HepG2 (cell line): ENCODE measurements at regions not wholly inside any gene's neighbourhood (a gene's known extent, or its start where the extent isn't known, plus 50 kb on each side); places are given as distances from the start of the nearest gene placed in this dataset.

ENCODE experiments used
- ATAC-seq: fragments of 200-7000 bp; cut with Tn5 transposase; 3 replicates; pipeline ENCODE4 v1.9.1; 2020; ENCODE audit warnings: mild to moderate bottlenecking, moderate library complexity
- BruUV-seq: library from RNA; stranded (reverse); fragments of 400-500 nt; replicated peaks from 2 replicates; lab custom pipeline; 2021; lab: Mats Ljungman, UMichigan
- CTCF ChIA-PET: fragments of 300-600 bp; formaldehyde crosslinking; extraction: SDS; loops from one replicate; lab custom pipeline; 2021; ENCODE audit warnings: low total read pairs, inconsistent platforms, low intra/inter-chr PET ratio; lab: Yijun Ruan, JAX
- POLR2A ChIA-PET: fragments of 350-600 bp; sonication (Branson Sonifier 250); formaldehyde crosslinking; loops from one replicate; lab custom pipeline; 2020; ENCODE audit warnings: antibody characterized with exemption, inconsistent platforms; lab: Yijun Ruan, JAX
- DNase-seq: peaks from one replicate; pipeline ENCODE4 v3.0.0-alpha.2; 2015; ENCODE audit warnings: low spot score
- FAIRE-seq: peaks from 3 replicates; lab custom pipeline; 2011; peaks lifted over from hg19 to GRCh38; lab: Jason Lieb, UNC
- H2AFZ ChIP-seq: one replicate; pipeline ENCODE4 v1.6.1; 2011; ENCODE audit warnings: low read length, inconsistent platforms
- H3K27ac ChIP-seq: fragments of 300-600 bp; 3 replicates; pipeline ENCODE4 v1.8.0; 2011; ENCODE audit warnings: mixed run types, mild to moderate bottlenecking, mixed read lengths, low read length, inconsistent platforms; ENCODE audit not compliant: insufficient read depth; ENCODE audit errors: extremely low read length
- H3K27me3 ChIP-seq, 2 experiments: fragments of 200-600 bp in 1 of 2; 2 replicates in 1 of 2; 3 replicates in 1 of 2; pipeline versions ENCODE4 v1.6.0 to v1.8.0; 2011; ENCODE audit warnings: low read length in 2 of 2, mild to moderate bottlenecking in 2 of 2, moderate library complexity in 2 of 2, inconsistent platforms in 1 of 2; ENCODE audit not compliant: insufficient read depth in 2 of 2, control insufficient read depth in 1 of 2
- H3K36me3 ChIP-seq, 2 experiments: fragments of 200-600 bp in 1 of 2; replicated peaks in 1 of 2; 2 replicates in 1 of 2; 3 replicates in 1 of 2; pipeline versions ENCODE4 v1.5.1 to v1.8.0; 2011; ENCODE audit warnings: low read length in 2 of 2, inconsistent platforms in 1 of 2; ENCODE audit not compliant: insufficient read depth in 2 of 2, control insufficient read depth in 1 of 2
- H3K4me1 ChIP-seq: 2 replicates; pipeline ENCODE4 v1.5.1; 2012; ENCODE audit warnings: low read length, inconsistent platforms; ENCODE audit not compliant: insufficient read depth
- H3K4me2 ChIP-seq: 2 replicates; pipeline ENCODE4 v1.6.0; 2011; ENCODE audit warnings: low read depth, low read length, inconsistent platforms
- H3K4me3 ChIP-seq, 3 experiments: fragments of 200-600 bp in 1 of 3; sonication (generic), shearing (Covaris generic) in 1 of 3; replicated peaks in 1 of 3; 2 replicates each; pipeline ENCODE4 v1.5.1; 2011 to 2016; ENCODE audit warnings: low read length in 3 of 3, inconsistent platforms in 2 of 3, low read depth in 2 of 3, mild to moderate bottlenecking in 2 of 3, control low read depth in 1 of 3, mixed read lengths in 1 of 3; ENCODE audit not compliant: insufficient read depth in 1 of 3
- H3K79me2 ChIP-seq: one replicate; pipeline ENCODE4 v1.6.1; 2011; ENCODE audit warnings: low read length, inconsistent platforms; ENCODE audit not compliant: insufficient read depth
- H3K9ac ChIP-seq: 2 replicates; pipeline ENCODE4 v1.6.0; 2011; ENCODE audit warnings: mild to moderate bottlenecking, low read depth, low read length, inconsistent platforms; ENCODE audit not compliant: insufficient read depth
- H3K9me3 ChIP-seq: 2 replicates; pipeline ENCODE4 v1.5.1; 2012; ENCODE audit warnings: mild to moderate bottlenecking, low read length
- H4K20me1 ChIP-seq: 2 replicates; pipeline ENCODE4 v1.6.0; 2011; ENCODE audit warnings: inconsistent platforms, mild to moderate bottlenecking, low read length, moderate library complexity; ENCODE audit not compliant: insufficient read depth
- ATF1 ChIP-seq: IDR thresholded peaks from 2 replicates; pipeline ENCODE4 v1.6.1; 2016; ENCODE audit warnings: mild to moderate bottlenecking, control low read depth
- BCL6 ChIP-seq: IDR thresholded peaks from 2 replicates; pipeline ENCODE4 v1.6.1; 2016; ENCODE audit warnings: missing genetic modification reagents, missing compliant biosample characterization
- ERF ChIP-seq: IDR thresholded peaks from 2 replicates; pipeline ENCODE4 v1.6.1; 2018; ENCODE audit warnings: missing biosample characterization, missing genetic modification reagents
- FOXP1 ChIP-seq, 2 experiments: fragments of 450-650 bp in 1 of 2; IDR thresholded peaks; 2 replicates each; pipeline ENCODE4 v1.6.1; 2017 to 2018; ENCODE audit warnings: antibody characterized with exemption in 1 of 2
- HDAC1 ChIP-seq: sonication (generic); formaldehyde crosslinking; IDR thresholded peaks from 2 replicates; pipeline ENCODE4 v1.5.1; 2020; ENCODE audit warnings: mild to moderate bottlenecking, missing genetic modification reagents
- NR2F1 ChIP-seq, 2 experiments: fragments of 450-650 bp in 1 of 2; formaldehyde crosslinking in 1 of 2; IDR thresholded peaks; 2 replicates each; pipeline versions ENCODE4 v1.5.0 to v1.6.1; 2016 to 2020; ENCODE audit warnings: mild to moderate bottlenecking in 1 of 2, missing compliant biosample characterization in 1 of 2, missing genetic modification reagents in 1 of 2, moderate library complexity in 1 of 2
- PBX3 ChIP-seq: sonication (generic); formaldehyde crosslinking; IDR thresholded peaks from 2 replicates; pipeline ENCODE4 v1.8.1; 2023; ENCODE audit warnings: missing genetic modification reagents, inconsistent platforms, borderline replicate concordance
- ZNF207 ChIP-seq: fragments of 450-650 bp; IDR thresholded peaks from 2 replicates; pipeline ENCODE4 v1.6.1; 2016; ENCODE audit warnings: antibody characterized with exemption, borderline replicate concordance
- ZNF572 ChIP-seq: sonication (generic); formaldehyde crosslinking; IDR thresholded peaks from 2 replicates; pipeline ENCODE4 v1.5.1; 2020; ENCODE audit warnings: mild to moderate bottlenecking, missing genetic modification reagents
- ZNF607 ChIP-seq: sonication (generic); formaldehyde crosslinking; IDR thresholded peaks from 2 replicates; pipeline ENCODE4 v1.5.1; 2020; ENCODE audit warnings: missing genetic modification reagents, mild to moderate bottlenecking, borderline replicate concordance
- ZNF75D ChIP-seq: sonication (generic); formaldehyde crosslinking; IDR thresholded peaks from 2 replicates; pipeline ENCODE4 v1.8.1; 2023; ENCODE audit warnings: missing genetic modification reagents, mild to moderate bottlenecking, borderline replicate concordance
- ZNF883 ChIP-seq: sonication (generic); formaldehyde crosslinking; IDR thresholded peaks from 2 replicates; pipeline ENCODE4 v1.5.1; 2020; ENCODE audit warnings: mild to moderate bottlenecking, missing genetic modification reagents; ENCODE audit errors: not compliant biosample characterization
- WGBS: methylation state at CpG from one replicate; pipeline ENCODE4 v1.1.6; 2017; ENCODE audit warnings: low lambda C conversion rate; 5-methylcytosine and 5-hydroxymethylcytosine counted together
- in situ Hi-C: cut with HindIII; loops from 2 replicates; pipeline ENCODE4 v1.10.0; 2017; ENCODE audit warnings: low pct_unique_long_range_greater_than_20kb; ENCODE audit not compliant: extremely low pct_ligation_motif_present
- intact Hi-C: fragments of 100-400 bp; cut with micrococcal nuclease; formaldehyde crosslinking; loops from one replicate; pipeline ENCODE4 v1.10.0; 2022; ENCODE audit not compliant: unreplicated experiment
- TF ChIP-seq, protein P1 (sequence below): sonication (generic); formaldehyde crosslinking; IDR thresholded peaks from 2 replicates; pipeline ENCODE4 v1.4.0; 2020; ENCODE audit warnings: mild to moderate bottlenecking, low read depth, missing genetic modification reagents
- TF ChIP-seq, protein P2 (sequence below): sonication (generic); formaldehyde crosslinking; IDR thresholded peaks from 2 replicates; pipeline ENCODE4 v1.4.0; 2020; ENCODE audit warnings: missing genetic modification reagents, borderline replicate concordance
- TF ChIP-seq, protein P3 (sequence below): IDR thresholded peaks from 2 replicates; pipeline ENCODE4 v1.6.1; 2016; ENCODE audit warnings: low read depth, control low read depth

DNA sequence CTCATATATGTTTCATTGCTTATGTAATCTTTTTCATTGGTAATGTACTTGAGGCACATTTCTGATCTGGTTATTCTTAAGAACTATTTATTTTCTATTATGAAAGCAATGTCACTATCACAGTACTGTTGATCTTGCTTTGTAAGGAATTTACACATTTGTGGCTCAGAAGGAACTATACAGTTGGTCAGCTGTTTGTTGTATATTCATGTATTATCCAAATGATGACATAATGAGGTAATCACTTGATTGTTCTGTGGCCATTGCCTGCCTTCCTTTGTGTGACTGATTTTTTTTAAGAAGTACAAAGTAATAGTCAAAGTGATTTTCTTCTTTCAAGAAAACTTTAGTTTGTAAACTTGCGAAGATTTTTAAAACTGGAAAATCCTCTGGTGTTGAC, 399.9 kb downstream of the TMEM161B start (continued):
- TF ChIP-seq, protein P1, sequence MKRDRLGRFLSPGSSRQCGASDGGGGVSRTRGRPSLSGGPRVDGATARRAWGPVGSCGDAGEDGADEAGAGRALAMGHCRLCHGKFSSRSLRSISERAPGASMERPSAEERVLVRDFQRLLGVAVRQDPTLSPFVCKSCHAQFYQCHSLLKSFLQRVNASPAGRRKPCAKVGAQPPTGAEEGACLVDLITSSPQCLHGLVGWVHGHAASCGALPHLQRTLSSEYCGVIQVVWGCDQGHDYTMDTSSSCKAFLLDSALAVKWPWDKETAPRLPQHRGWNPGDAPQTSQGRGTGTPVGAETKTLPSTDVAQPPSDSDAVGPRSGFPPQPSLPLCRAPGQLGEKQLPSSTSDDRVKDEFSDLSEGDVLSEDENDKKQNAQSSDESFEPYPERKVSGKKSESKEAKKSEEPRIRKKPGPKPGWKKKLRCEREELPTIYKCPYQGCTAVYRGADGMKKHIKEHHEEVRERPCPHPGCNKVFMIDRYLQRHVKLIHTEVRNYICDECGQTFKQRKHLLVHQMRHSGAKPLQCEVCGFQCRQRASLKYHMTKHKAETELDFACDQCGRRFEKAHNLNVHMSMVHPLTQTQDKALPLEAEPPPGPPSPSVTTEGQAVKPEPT (CRISPR knock-in tag) = no peak
- TF ChIP-seq ZNF207 (no peak), FOXP1 (IDR thresholded peaks at IDR 0.05) (no peak), FOXP1 (CRISPR knock-in tag; IDR thresholded peaks at IDR 0.05) (no peak), HDAC1 (CRISPR knock-in tag) (no peak)
- TF ChIP-seq, protein P2, sequence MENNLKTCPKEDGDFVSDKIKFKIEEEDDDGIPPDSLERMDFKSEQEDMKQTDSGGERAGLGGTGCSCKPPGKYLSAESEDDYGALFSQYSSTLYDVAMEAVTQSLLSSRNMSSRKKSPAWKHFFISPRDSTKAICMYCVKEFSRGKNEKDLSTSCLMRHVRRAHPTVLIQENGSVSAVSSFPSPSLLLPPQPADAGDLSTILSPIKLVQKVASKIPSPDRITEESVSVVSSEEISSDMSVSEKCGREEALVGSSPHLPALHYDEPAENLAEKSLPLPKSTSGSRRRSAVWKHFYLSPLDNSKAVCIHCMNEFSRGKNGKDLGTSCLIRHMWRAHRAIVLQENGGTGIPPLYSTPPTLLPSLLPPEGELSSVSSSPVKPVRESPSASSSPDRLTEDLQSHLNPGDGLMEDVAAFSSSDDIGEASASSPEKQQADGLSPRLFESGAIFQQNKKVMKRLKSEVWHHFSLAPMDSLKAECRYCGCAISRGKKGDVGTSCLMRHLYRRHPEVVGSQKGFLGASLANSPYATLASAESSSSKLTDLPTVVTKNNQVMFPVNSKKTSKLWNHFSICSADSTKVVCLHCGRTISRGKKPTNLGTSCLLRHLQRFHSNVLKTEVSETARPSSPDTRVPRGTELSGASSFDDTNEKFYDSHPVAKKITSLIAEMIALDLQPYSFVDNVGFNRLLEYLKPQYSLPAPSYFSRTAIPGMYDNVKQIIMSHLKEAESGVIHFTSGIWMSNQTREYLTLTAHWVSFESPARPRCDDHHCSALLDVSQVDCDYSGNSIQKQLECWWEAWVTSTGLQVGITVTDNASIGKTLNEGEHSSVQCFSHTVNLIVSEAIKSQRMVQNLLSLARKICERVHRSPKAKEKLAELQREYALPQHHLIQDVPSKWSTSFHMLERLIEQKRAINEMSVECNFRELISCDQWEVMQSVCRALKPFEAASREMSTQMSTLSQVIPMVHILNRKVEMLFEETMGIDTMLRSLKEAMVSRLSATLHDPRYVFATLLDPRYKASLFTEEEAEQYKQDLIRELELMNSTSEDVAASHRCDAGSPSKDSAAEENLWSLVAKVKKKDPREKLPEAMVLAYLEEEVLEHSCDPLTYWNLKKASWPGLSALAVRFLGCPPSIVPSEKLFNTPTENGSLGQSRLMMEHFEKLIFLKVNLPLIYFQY (CRISPR knock-in tag) = no peak
- TF ChIP-seq, all 625 proteins: peak for 0

DNA sequence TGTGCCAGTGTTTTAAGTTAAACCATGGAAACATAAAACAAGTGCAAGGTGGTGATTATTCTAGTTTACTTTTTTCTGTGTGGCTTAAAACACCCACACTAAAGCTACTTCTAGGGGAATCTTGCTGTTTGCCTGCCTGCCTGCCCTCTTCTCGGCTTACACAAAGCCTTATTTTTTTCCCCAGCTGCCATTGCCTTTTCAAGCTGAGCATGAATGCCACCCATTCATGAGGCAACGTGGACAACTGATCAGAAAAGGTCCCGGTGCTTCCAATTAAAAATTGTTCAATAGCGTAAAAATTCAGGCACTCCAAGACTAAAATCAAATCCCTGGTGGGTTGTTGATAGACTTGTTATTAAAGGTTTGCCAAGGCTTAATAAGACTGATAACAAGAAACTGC, 401.4 kb downstream of the TMEM161B start:
- ChIA-PET POLR2A (no interaction called here), CTCF (no interaction called here)
- no peak overlapping the region for H2AFZ ChIP-seq
- intact Hi-C loops (no loop called here), in situ Hi-C loops (no loop called here)
- no peaks in the 10 kb centered on the region for H3K9me3 ChIP-seq
- no peaks in the 10 kb centered on the region for H4K20me1 ChIP-seq
- H3K27ac ChIP-seq = no peak overlapping the region
- no peak overlapping the region for H3K4me2 ChIP-seq
- no peak overlapping the region for H3K4me3 ChIP-seq
- 2% methylated on average over 4 of the region's 4 CpGs for WGBS
- H3K79me2 ChIP-seq = no peaks in the 10 kb centered on the region
- no peaks in the 10 kb centered on the region for H3K4me1 ChIP-seq
- no peaks in the 10 kb centered on the region for H3K36me3 ChIP-seq
- H3K27me3 ChIP-seq = no peaks in the 10 kb centered on the region
- DNase-seq = no peak
- ATAC-seq = no peak
- FAIRE-seq = no peak
- H3K9ac ChIP-seq = no peak overlapping the region
- no TSS peak for BruUV-seq
- TF ChIP-seq BCL6 (CRISPR knock-in tag) (no peak), NR2F1 (CRISPR knock-in tag; IDR thresholded peaks at IDR 0.05) (no peak), ZNF75D (CRISPR knock-in tag) (no peak), ZNF572 (no peak), FOXP1 (IDR thresholded peaks at IDR 0.05) (no peak), FOXP1 (CRISPR knock-in tag; IDR thresholded peaks at IDR 0.05) (no peak), ZNF607 (no peak), PBX3 (no peak), ERF (CRISPR knock-in tag) (no peak), ZNF883 (CRISPR knock-in tag) (no peak), ATF1 (CRISPR knock-in tag) (no peak)
- TF ChIP-seq, protein P3, sequence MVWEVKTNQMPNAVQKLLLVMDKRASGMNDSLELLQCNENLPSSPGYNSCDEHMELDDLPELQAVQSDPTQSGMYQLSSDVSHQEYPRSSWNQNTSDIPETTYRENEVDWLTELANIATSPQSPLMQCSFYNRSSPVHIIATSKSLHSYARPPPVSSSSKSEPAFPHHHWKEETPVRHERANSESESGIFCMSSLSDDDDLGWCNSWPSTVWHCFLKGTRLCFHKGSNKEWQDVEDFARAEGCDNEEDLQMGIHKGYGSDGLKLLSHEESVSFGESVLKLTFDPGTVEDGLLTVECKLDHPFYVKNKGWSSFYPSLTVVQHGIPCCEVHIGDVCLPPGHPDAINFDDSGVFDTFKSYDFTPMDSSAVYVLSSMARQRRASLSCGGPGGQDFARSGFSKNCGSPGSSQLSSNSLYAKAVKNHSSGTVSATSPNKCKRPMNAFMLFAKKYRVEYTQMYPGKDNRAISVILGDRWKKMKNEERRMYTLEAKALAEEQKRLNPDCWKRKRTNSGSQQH = no peak
